Endothelial cell of umbilical vein (primary cell): ENCODE measurements at regions not wholly inside any gene's neighbourhood (a gene's known extent, or its start where the extent isn't known, plus 50 kb on each side); places are given as distances from the start of the nearest gene placed in this dataset.

Experiments used
- EZH2 ChIP-seq: IDR thresholded peaks from 2 replicates; pipeline ENCODE4 v1.6.1; 2012; ENCODE audit warnings: borderline replicate concordance, low read depth, mild to moderate bottlenecking, moderate library complexity, low read length, inconsistent platforms; ENCODE audit not compliant: severe bottlenecking
- GATA2 ChIP-seq: IDR thresholded peaks from 2 replicates; pipeline ENCODE4 v1.7.0; 2011; ENCODE audit warnings: low read depth, mild to moderate bottlenecking, moderate library complexity, mixed read lengths, low read length; ENCODE audit not compliant: insufficient read length, insufficient read depth
- JUN ChIP-seq: IDR thresholded peaks from 2 replicates; pipeline ENCODE4 v1.6.1; 2011; ENCODE audit warnings: borderline replicate concordance, low read depth; ENCODE audit not compliant: insufficient read length, insufficient read depth
- MAX ChIP-seq: IDR thresholded peaks from 2 replicates; pipeline ENCODE4 v1.6.1; 2011; ENCODE audit not compliant: insufficient read depth, insufficient read length
- MYC ChIP-seq: IDR thresholded peaks from one replicate; pipeline ENCODE4 v1.6.1; 2011; ENCODE audit warnings: mild to moderate bottlenecking, low read depth, low read length
- POLR2A ChIP-seq: IDR thresholded peaks from 2 replicates; pipeline ENCODE4 v1.6.1; 2012; ENCODE audit warnings: low read depth, mild to moderate bottlenecking, control low read depth, low read length
- POLR2AphosphoS5 ChIP-seq: IDR thresholded peaks from 2 replicates; pipeline ENCODE4 v1.6.1; 2012; ENCODE audit warnings: low read depth, mild to moderate bottlenecking, control low read depth, low read length, moderate library complexity; ENCODE audit not compliant: insufficient read depth
- TF ChIP-seq, protein P1 (sequence below), 2 donors: IDR thresholded peaks; 1 replicate in 1 of 2; 2 replicates in 1 of 2; pipeline ENCODE4 v1.5.1; 2011; ENCODE audit warnings: low read length in 2 of 2, mild to moderate bottlenecking in 2 of 2, moderate library complexity in 2 of 2, control low read depth in 1 of 2, inconsistent platforms in 1 of 2, low read depth in 1 of 2; ENCODE audit not compliant: insufficient read depth in 1 of 2; ENCODE audit errors: extremely low read depth in 1 of 2

DNA sequence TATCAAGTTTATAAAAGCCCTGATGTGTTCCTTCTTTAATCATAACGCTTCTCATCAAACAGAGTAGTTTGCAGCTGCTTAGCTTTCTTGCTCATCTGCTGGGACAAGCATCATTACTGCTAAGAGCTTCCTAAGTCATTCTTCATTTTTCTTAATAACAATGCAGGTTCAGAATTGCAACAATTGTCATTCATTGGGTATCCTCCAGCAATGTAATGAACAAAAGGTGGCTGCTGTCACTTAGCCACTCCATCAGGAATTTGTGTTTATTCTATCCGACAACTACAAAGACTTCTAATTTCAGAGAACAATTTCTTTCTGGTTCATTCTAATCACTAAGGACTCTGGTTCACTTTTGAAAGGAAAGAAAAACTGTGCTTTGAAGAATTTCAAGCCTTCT, 836.7 kb upstream of the CDH10 start:
- TF ChIP-seq POLR2A (no peak), POLR2AphosphoS5 (no peak), MYC (no peak), MAX (no peak), JUN (no peak), EZH2 (no peak), GATA2 (no peak)
- TF ChIP-seq, protein P1, sequence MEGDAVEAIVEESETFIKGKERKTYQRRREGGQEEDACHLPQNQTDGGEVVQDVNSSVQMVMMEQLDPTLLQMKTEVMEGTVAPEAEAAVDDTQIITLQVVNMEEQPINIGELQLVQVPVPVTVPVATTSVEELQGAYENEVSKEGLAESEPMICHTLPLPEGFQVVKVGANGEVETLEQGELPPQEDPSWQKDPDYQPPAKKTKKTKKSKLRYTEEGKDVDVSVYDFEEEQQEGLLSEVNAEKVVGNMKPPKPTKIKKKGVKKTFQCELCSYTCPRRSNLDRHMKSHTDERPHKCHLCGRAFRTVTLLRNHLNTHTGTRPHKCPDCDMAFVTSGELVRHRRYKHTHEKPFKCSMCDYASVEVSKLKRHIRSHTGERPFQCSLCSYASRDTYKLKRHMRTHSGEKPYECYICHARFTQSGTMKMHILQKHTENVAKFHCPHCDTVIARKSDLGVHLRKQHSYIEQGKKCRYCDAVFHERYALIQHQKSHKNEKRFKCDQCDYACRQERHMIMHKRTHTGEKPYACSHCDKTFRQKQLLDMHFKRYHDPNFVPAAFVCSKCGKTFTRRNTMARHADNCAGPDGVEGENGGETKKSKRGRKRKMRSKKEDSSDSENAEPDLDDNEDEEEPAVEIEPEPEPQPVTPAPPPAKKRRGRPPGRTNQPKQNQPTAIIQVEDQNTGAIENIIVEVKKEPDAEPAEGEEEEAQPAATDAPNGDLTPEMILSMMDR (IDR thresholded peaks at IDR 0.05; ENCODE audit: extremely low read depth in 1 of 2, insufficient read depth in 1 of 2, low read depth in 1 of 2, low read length in 2 of 2), result no peak
